CD4-positive, alpha-beta T cell treated with Interleukin-6 for 4 hours (primary cell): ENCODE measurements at regions not wholly inside any gene's neighbourhood (a gene's known extent, or its start where the extent isn't known, plus 50 kb on each side); places are given as distances from the start of the nearest gene placed in this dataset.

Source experiments
- DNase-seq: peaks from one replicate; pipeline ENCODE4 v3.0.0-alpha.2; 2020; ENCODE audit warnings: mixed read lengths

DNA sequence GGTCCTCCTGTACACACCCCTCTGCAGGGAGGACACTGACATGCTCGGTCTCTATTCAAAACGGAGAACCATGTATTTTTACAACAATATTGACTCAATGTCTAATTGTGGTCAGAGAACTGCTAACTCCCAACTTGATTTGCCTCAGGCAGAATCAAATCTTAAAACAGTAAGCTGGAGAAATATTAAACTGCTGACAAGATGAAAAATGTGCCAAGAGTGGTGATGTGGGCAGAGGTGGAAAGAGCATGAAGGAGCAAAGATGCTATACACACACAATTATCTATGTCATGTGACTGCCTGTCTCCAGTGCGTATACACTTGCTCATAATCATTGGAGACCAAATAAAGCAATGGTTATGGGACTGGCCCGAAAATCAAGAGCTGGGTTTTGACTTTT is 556.1 kb upstream of the ZNF608 start:
- no peak for DNase-seq

DNA sequence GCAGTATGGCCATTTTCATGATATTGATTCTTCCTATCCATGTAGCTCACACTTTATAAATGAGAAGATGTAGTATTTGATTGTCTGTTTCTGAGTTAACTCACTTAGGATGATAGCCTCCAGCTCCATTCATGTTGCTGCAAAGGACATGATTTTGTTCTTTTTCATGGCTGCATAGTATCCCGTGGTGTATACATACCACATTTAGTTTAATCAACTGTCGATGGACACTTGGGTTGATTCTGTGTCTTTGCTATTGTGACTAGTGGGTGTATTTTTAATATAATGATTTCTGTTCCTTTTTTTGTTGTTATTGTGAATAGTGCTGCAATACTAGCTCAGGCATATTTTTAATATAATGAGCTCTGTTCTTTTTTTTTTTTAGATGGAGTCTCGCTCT is 560.3 kb upstream of the ZNF608 start:
- no peak for DNase-seq

DNA sequence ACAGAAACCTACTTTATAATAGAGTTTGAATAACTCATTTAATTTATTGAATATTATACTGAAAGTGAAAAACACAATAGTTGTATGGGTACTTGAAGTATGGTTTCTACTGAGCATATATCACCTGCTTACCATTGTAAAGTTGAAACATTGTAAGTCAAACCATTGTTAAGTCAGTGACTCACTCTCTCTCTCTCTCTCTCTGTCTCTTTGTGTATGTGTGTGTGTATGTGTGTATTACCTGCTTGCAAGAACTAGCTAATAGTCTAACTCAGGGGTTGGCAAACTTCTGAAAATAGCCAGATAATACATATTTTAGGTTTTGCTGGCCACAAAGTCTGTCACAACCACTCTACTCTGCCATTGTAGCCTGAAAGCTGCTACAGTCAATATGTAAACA is 564.3 kb upstream of the ZNF608 start:
- DNase-seq, result no peak

DNA sequence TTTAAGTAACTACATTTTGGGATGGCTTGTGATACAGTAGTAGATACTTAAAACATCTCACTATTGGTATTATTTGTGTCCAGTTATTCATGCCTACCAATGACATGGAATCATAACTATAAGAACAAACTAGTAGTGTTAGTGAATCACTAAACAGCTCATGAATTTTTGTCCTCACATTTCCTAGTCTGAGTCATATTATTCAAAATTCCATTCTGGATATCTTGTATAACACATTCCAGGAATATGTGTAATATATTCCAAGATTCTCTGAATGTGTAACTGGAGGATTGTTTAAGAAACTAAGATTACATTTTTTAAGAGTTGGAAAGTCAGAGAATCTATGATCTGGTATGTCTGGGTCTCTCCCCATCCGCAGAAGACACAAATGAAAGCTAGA is 565.3 kb upstream of the ZNF608 start:
- DNase-seq, result no peak

DNA sequence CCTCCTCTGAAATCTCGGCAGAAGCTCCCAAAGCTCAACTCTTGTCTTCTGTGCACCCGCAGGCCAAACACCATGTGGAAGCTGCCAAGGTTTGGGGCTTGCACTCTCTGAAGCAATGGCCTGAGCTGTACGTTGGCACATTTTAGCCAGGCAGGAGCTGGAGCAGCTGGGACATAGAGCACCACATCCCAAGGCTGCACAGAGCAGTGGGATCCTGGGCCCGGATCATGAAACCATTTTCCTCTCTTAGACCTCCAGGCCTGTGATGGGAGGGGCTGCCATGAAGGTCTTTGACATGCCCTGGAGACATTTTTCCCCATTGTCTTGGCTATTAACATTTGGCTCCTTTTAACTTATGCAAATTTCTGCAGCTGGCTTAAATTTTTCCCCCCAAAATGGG is 567.1 kb upstream of the ZNF608 start:
- no peak for DNase-seq

DNA sequence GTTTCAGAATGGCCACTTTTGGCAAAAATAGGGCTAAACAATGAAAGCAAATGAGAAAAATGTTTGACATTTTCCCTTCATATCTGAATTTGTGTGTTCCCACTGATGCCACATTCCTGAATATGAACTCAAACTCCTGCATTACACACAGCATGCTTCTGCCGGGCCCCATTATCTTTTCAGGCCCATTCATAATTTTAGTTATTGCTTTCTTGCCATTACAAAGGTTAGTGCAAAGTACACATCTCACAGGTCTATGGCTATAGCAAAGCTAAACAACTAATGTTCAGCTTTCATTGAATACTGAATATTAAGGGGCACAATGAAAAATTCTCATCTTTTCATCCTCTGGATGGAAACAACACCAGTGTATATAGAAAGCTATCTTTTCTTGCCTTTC is 568.9 kb upstream of the ZNF608 start:
- DNase-seq, result no peak

DNA sequence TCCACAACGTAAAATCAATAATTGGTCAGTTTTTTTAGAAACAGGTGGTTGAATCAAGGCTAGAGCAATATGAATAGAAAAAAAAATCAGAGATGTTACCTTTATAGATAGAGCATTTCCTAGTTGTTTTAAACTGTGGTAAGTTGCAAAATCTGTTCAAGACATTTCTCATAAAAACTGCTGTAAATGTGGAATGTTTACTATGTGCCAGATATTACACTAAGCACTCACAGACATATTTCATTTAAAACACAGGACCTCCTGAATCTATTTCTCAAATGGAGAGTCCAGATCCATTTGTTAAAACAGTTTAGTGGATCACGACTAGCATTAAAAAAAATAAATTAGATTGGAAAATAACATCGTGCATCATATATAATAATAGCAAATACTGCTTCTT is 570.0 kb upstream of the ZNF608 start:
- no peak for DNase-seq

DNA sequence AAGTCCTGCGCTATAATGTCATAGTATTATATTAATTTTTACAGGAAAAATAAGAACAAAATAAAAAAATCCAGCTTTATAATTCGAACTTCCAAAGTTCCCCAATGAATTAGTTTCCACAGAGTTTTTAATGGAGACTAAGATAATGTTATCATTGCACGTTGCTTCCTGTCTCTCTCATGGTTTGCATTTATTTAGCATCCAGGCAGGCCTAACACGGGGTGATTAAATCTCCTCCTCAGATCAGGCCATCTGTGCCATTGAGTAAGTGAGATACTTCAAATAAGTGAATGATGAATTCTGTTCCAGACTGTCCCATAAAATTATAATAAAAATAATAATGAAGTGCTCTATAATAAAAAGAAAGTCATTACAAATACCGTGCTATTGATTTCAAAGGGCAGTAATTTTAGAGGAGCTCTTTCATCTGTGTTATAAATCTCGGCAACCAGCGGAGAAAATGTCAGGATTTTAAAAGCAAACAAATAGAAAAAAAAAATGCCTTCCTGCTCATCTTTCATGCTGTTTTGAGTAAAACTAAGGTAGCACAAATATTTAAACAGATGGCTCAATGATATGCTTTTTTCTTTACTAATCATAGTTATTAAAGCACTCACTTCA is 570.6 kb upstream of the ZNF608 start:
- no peak for DNase-seq

DNA sequence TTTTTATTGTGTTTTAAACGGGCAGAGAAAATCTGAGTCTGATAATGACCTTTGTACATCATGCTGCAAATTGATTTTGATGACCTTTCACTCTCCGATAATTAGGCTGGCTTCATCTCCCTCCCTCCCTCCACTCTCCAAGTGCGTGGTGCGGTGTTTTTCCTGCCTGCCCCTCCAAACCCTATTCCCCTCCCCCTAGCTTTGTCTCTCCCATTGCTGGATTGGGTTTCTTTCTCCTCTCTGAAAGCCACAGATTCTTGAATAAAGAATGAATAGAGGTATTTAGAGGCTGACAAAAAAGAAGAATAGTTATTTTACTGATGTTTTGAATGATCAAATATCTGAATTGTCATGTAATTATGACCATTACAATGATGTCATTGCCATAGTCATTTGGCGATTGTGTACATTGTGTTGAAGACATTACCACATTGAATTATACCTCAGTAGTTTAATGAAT is 571.1 kb upstream of the ZNF608 start:
- no peak for DNase-seq

DNA sequence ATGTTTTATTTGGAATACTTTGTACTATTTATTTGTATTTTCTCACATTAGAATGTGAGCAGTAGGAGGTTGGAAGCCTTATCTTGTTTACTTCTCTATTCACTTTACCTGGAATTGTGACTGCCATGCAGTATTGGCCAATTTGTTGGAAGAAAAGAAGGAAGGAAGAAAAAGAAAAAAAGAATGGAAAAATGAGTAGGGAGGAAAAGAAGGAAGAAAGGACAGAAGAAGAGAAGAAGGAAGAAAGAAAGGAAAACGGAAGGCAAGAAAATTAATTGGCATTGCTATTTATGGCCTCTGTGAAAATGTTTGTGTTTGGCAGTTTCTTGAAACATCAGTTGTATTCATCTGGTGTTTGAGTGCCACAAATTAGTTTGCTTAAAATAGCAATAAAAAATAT is 575.2 kb upstream of the ZNF608 start:
- no peak for DNase-seq

DNA sequence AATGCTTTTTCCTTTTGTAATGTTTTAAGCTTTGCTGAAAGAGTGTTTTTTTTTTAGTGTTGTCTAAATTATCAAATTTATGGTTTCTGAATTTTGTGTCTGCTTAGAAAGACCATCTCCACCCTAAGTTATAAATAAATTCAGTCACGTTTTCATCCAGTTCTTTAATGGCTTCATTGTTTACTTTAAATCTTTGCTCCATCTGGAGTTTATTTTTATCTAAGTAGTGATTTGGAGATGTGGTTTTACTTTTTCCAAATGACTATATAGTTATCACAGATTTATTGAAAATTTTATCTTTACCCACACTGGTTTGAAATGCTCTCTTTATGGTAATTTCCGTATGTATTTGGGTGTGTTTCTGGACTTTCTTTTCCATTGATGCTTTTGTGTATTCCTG is 577.2 kb upstream of the ZNF608 start:
- DNase-seq, result no peak

DNA sequence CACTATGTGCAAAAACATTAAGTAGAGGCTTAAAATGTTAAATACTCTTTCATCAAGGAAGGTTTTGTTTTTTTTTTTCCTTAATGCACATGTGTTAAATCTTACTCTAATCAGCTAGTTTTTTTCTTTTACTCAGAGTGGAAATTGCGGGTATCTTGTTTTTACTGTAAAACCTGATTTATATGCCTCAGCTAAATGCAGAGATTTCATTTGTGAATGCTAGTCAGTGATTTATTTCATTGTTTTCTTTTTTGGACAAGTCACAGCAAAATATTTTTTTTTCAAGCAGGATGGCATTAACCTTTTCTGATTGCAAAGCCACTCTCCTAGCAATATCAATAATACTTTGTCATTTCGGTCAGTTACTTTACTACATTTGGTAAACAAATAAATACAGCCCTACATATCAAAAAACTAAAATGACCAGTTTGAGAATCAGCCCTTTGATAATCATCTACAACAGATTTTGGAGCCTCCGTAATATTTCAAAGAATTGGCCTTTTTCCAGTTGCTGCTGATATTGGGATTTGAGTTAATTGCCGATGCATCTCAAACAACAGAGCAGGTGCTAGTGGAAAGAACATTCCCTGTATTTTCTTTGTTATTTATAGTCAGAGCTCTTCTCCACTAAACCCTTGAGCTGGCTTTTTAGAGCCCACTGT is 579.2 kb upstream of the ZNF608 start:
- DNase-seq, result no peak

DNA sequence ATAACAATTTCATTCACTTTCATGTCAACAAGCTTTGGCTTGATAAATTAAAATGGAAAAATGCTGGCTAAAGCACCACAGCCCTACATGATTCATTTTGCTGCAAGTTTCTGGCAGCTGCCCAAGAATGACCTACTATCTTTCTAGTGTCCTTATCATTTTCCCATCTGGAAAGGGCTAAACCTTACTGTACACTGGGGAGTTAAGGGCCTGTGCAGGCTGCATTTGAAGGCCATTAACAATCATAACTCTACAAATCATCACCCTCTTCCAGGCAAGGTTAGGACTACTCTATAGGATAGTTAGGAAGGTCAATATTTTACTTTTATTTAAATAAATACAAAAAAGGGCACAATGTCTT is 579.7 kb upstream of the ZNF608 start:
- DNase-seq, result no peak

DNA sequence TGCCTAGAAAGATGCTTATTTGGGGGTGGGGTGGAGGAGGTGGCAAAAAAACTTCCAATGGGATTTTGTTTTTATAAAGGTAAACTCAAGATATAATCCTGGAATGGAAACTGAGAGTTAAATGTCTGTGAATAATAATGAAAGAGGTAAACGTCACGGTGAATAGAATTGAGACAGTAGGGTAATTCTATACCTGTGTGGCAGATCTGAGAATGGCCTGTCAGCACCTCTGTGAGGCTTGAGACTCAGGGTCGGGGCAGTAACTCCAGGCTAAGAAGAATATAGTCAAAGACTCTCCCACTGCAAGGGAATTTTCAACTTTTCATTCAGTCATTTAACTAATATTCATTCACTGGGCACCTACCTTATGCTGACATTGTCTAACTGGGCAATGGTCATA is 581.2 kb upstream of the ZNF608 start:
- no peak for DNase-seq

DNA sequence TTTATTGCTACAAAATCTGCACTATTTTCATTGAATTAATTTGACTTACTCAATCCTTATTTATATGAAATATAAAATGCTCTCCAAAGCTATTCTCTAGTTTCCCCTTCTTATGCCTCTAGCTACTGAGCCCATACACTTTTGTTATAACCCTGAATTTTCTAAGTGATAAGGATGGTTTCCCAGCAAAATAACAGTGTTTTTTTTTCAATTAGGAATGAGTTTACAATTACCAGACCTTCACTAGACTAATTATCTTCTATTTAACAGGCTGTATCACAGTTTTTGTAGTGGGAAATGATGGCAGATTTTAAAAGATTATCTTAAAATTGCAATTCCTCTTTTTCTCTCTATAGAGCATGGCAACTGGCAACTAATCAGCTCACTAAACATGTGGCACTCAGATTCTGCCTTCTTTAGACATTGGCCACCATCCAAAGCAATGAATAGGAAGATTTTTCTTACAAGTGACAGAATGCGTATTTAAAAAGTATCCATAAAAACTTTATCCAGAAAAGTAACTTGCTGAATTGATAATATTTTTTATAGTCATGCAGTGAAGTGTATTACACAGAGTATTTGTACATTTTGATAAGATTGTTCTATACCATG is 585.7 kb upstream of the ZNF608 start:
- DNase-seq, result no peak

DNA sequence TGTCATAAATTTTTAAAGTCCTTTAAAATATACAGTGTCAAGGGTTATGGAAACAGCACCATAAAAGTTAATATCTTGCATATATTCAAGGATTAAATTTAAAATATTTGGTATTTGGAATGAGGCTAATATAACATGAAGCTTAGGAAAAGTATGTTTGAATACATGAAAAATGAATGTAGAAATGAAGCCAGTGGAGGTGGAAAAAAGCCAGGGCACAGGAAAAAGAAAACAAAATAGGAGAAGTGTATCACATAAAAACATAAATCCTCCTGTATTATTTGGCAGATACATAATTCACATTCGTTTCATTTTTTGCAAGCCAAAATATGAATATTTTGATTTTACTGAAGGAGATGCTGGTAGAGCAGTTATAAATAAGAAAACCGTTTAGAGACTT is 587.0 kb upstream of the ZNF608 start:
- no peak for DNase-seq

DNA sequence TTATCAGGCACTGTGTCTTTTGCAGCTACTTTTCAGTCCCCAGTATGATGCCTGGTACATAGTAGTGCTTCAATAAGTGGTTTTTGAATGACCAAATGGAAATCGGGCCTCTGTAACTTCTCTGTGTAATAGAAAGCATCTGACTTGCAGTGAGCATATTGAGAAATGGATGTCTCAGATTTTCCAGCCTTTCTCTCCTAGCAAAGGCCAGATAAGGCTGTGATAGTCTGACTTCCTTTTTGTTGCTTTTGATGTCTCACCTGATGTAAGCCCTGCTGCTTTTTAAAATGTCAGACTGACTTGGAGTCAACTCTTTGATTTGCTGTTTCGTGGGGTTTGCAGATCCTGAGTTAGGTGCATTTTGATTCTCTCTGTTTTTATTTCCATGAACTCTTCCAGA is 590.0 kb upstream of the ZNF608 start:
- DNase-seq, result no peak

DNA sequence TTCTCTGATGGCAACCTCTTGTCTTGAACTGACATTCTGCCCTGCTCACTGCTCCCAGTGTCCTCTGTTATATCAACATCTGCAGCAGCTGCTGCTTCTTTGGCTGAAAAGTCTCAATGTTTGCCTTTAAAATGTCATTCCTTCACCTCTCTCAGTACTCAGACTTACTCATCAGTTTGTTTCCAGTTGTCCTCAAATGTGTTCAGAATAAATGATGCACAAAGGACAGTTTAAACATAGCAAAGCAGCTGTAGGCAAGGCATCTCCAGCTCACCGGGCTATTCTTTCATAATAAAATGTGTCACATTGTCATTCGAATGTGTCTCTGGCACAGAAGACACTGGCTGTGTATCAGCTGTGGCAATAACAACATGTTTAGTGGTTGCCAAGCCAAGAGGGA is 590.9 kb upstream of the ZNF608 start:
- no peak for DNase-seq

DNA sequence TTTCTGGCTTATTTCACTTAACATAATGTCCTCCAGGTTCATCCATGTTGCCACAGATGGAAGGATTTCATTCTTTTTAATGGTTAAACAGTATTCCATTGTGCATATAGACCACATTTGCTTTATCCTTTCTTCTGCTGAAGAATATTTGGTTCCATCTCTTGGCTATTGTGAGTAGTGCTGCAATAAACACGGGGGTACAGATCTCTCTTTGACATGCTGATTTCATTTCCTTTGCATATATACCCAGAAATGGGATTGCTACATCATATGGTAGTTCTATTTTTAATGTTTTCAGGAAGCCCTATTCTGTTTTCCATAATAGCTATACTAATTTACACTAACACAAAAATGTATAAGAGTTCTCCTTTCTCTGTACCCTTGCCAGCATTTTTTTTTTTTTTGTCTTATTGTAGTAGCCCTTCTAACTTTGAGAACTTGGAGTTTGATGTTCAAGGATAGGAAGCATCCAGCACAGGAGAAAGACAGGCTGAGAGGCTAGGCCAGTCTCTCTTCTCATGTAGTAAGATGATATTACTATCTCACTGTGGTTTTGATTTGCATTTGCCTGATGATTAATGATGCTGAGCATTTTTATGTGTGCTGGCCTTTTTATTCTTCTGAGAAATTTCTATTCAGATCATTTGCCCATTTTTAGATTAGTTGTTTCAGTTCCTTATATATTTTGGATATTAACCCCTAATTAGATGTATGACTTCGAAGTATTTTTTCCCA is 592.2 kb upstream of the ZNF608 start:
- no peak for DNase-seq

DNA sequence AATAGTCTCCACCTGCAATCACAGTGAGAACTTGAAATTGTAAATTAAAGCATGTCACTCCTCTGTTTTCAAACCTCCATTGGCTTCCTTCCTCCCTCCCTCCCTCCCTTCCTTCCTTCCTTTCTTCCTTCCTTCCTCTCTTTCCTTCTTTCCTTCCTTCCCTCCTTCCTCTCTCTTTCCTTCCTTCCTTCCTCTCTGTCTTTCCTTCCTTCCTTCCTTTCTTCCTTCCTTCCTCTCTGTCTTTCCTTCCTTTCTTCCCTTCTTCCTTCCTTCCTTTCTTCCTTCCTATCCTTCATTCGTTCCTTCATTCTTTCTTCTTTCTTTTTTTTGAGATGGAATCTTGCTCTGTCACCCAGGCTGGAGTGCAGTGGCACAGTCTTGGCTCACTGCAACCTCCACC is 595.0 kb upstream of the ZNF608 start:
- no peak for DNase-seq

DNA sequence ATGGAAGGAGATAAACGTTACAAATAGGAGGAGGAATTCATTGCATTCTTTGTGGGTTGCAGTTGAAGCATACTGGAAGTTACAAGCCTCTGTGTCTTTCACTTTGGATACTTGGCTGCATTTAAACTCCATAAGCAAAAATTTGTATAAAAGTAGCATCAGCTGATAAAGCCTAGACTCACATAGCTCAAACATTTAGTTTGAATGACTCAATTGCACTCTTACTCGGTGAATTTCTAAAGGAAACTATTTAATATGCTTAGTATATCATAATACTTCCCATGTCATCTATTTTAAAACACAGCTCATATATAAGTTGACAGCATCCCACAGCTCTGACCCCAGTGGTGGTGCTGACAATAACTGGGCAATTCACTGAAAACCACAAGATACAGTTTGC is 596.6 kb upstream of the ZNF608 start:
- no peak for DNase-seq

DNA sequence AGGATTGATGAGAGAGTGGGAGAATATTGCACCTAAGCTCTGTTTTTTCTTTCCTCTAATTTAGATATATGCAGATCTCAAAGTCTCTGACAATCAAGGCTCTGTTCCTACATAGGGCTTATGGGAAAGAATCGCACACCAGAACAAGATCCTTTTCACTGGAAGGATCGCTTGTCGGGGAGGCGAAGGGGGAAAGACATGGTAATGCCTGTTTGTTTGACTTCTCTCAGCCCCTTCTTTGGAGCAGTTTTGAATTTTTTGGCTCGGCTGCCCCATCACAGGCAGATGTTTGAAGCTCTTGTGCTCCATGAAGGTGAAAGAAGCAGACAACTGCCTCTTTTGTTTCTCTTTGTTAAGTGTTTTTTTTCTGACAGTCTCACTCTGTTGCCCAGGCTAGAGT is 599.9 kb upstream of the ZNF608 start:
- no peak for DNase-seq

DNA sequence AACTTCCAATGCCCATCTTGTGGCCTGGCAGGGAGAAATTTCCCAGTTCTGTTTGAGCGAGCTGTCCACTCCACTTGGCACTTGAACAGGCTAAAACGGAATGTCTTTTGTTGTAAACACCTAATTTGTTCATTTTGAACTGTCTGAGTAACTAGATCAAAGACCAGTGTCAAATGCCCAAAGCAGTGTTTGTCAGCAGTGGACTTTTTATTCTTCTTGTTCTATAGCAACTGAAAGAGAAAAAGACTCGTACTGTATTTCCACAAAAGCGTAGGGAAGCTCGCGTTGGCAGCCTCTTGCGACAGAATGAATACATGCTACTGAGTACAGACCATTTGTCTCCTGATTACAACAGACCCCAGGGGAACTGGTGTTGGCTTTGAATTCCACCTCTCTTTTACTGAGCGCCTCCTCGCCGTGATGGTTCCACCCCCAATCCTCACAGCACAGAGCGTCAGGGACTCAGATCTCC is 601.8 kb upstream of the ZNF608 start:
- no peak for DNase-seq
